Right atrium auricular region (tissue), 2 donors: ENCODE measurements at regions not wholly inside any gene's neighbourhood (a gene's known extent, or its start where the extent isn't known, plus 50 kb on each side); places are given as distances from the start of the nearest gene placed in this dataset.

Experiments
- DNase-seq: peaks from one replicate; pipeline ENCODE4 v3.0.0-alpha.2; 2019; ENCODE audit warnings: low spot score
- H3K27ac ChIP-seq, 2 donors: fragments of 200-600 bp; sonication (generic); 1 replicate in 1 of 2; 2 replicates in 1 of 2; pipeline ENCODE4 v1.5.1; 2016 to 2019
- H3K27me3 ChIP-seq, 2 donors: fragments of 200-600 bp; sonication (generic); one replicate each; pipeline versions ENCODE4 v1.5.1 to v1.6.0; 2017 to 2019
- H3K36me3 ChIP-seq: fragments of 200-600 bp; sonication (generic); one replicate; pipeline ENCODE4 v1.5.1; 2016
- H3K4me1 ChIP-seq, 2 donors: fragments of 200-600 bp; sonication (generic); one replicate each; pipeline versions ENCODE4 v1.5.1 to v1.6.0; 2017 to 2019
- H3K4me3 ChIP-seq, 2 donors: fragments of 200-600 bp; sonication (generic); 1 replicate in 1 of 2; 2 replicates in 1 of 2; pipeline ENCODE4 v1.5.1; 2017 to 2019; ENCODE audit warnings: mild to moderate bottlenecking in 1 of 2, moderate library complexity in 1 of 2
- H3K9me3 ChIP-seq, 2 donors: fragments of 200-600 bp; sonication (generic); one replicate each; pipeline ENCODE4 v1.5.1; 2019
- CTCF ChIP-seq, 2 donors: fragments of 200-600 bp; sonication (generic); IDR thresholded peaks; one replicate each; pipeline ENCODE4 v1.5.1; 2019; ENCODE audit warnings: antibody characterized with exemption in 2 of 2

GRCh38 chr7:35398518-35398917 is 144.6 kb upstream of the TBX20 start:
- no peak for TF ChIP-seq CTCF (IDR thresholded peaks at IDR 0.05)
- DNase-seq, result no peak
- Histone ChIP-seq H3K4me3 (no peak overlapping the region), H3K27me3 (no peaks in the 10 kb centered on the region), H3K36me3 (no peaks in the 10 kb centered on the region), H3K27ac (no peak overlapping the region), H3K9me3 (no peaks in the 10 kb centered on the region), H3K4me1 (no peaks in the 10 kb centered on the region)

GRCh38 chr7:35390146-35390545 is 136.2 kb upstream of the TBX20 start:
- no peaks in the 10 kb centered on the region for H3K36me3 ChIP-seq
- H3K4me3 ChIP-seq, result no peak overlapping the region
- H3K9me3 ChIP-seq, result no peaks in the 10 kb centered on the region
- H3K27ac ChIP-seq, result no peak overlapping the region
- TF ChIP-seq CTCF (IDR thresholded peaks at IDR 0.05), result no peak
- DNase-seq, result no peak
- H3K4me1 ChIP-seq, result peaks cover 0 to 10% of the 10 kb centered on the region in 2 donors
- H3K27me3 ChIP-seq, result no peaks in the 10 kb centered on the region

GRCh38 chr7:35389636-35390035 is 135.7 kb upstream of the TBX20 start:
- Histone ChIP-seq H3K36me3 (no peaks in the 10 kb centered on the region), H3K4me1 (peaks cover 0 to 10% of the 10 kb centered on the region in 2 donors), H3K9me3 (no peaks in the 10 kb centered on the region), H3K4me3 (no peak overlapping the region), H3K27ac (no peak overlapping the region), H3K27me3 (no peaks in the 10 kb centered on the region)
- no peak for TF ChIP-seq CTCF (IDR thresholded peaks at IDR 0.05)
- DNase-seq, result no peak

- no peaks in the 10 kb centered on the region for H3K36me3 ChIP-seq
- TF ChIP-seq CTCF (IDR thresholded peaks at IDR 0.05), result no peak
- no peaks in the 10 kb centered on the region for H3K27me3 ChIP-seq
- H3K9me3 ChIP-seq, result no peaks in the 10 kb centered on the region
- H3K27ac ChIP-seq, result peak overlapping the region; percentile 14 to 51
- DNase-seq, result peak; percentile 78
- peaks cover 0 to 10% of the 10 kb centered on the region in 2 donors for H3K4me1 ChIP-seq
- no peak overlapping the region for H3K4me3 ChIP-seq
Observed at GRCh38 chr7:35386816-35387706, 133.2 kb upstream of the TBX20 start.

- Histone ChIP-seq H3K27ac (peak overlapping the region; percentile 14 to 51), H3K36me3 (no peaks in the 10 kb centered on the region), H3K4me3 (no peak overlapping the region), H3K9me3 (no peaks in the 10 kb centered on the region), H3K27me3 (no peaks in the 10 kb centered on the region), H3K4me1 (peaks cover 0 to 10% of the 10 kb centered on the region in 2 donors)
- no peak for TF ChIP-seq CTCF (IDR thresholded peaks at IDR 0.05)
- no peak for DNase-seq
Observed at GRCh38 chr7:35386082-35386815, 132.3 kb upstream of the TBX20 start.
